DND-41 (cell line): ENCODE measurements at regions not wholly inside any gene's neighbourhood (a gene's known extent, or its start where the extent isn't known, plus 50 kb on each side); places are given as distances from the start of the nearest gene placed in this dataset.

Source experiments
- ATAC-seq: fragments of 200-7000 bp; cut with Tn5 transposase; 3 replicates; pipeline ENCODE4 v1.9.1; 2021; ENCODE audit warnings: low read depth; ENCODE audit not compliant: insufficient read depth
- DNase-seq: peaks from one replicate; pipeline ENCODE4 v3.0.0-alpha.2; 2020
- H2AFZ ChIP-seq: 2 replicates; pipeline ENCODE4 v1.6.0; 2012; ENCODE audit warnings: low read depth, low read length
- H3K27ac ChIP-seq: 2 replicates; pipeline ENCODE4 v1.5.1; 2012; ENCODE audit warnings: low read length, inconsistent platforms
- H3K27me3 ChIP-seq: fragments of 200-600 bp; sonication (generic); 2 replicates; pipeline ENCODE4 v1.6.0; 2012; ENCODE audit warnings: low read length, mild to moderate bottlenecking, inconsistent platforms; ENCODE audit not compliant: insufficient read depth, poor library complexity
- H3K36me3 ChIP-seq: 2 replicates; pipeline ENCODE4 v1.5.1; 2012; ENCODE audit warnings: low read length, inconsistent platforms; ENCODE audit not compliant: insufficient read depth
- H3K4me1 ChIP-seq: 2 replicates; pipeline ENCODE4 v1.5.1; 2012; ENCODE audit warnings: mild to moderate bottlenecking, low read length; ENCODE audit not compliant: insufficient read depth
- H3K4me2 ChIP-seq: 2 replicates; pipeline ENCODE4 v1.6.0; 2012; ENCODE audit warnings: mild to moderate bottlenecking, moderate library complexity, low read length, inconsistent platforms; ENCODE audit not compliant: insufficient read depth
- H3K4me3 ChIP-seq, 2 experiments: fragments of 200-600 bp in 1 of 2; shearing (Covaris generic) in 1 of 2; 2 replicates each; pipeline ENCODE4 v1.5.1; 2012 to 2016; ENCODE audit warnings: inconsistent platforms in 2 of 2, low read length in 2 of 2, mild to moderate bottlenecking in 2 of 2, low read depth in 1 of 2, moderate library complexity in 1 of 2
- H3K79me2 ChIP-seq: 2 replicates; pipeline ENCODE4 v1.6.0; 2012; ENCODE audit warnings: low read length, inconsistent platforms; ENCODE audit not compliant: insufficient read depth
- H3K9ac ChIP-seq: 2 replicates; pipeline ENCODE4 v1.6.0; 2012; ENCODE audit warnings: low read depth, mild to moderate bottlenecking, inconsistent platforms, low read length, moderate library complexity
- H3K9me3 ChIP-seq: 2 replicates; pipeline ENCODE4 v1.5.1; 2012; ENCODE audit warnings: low read length, moderate library complexity, mild to moderate bottlenecking, inconsistent platforms; ENCODE audit not compliant: insufficient read depth, severe bottlenecking
- H4K20me1 ChIP-seq: 2 replicates; pipeline ENCODE4 v1.6.0; 2012; ENCODE audit warnings: low read length; ENCODE audit not compliant: insufficient read depth
- CTCF ChIP-seq: IDR thresholded peaks from 2 replicates; pipeline ENCODE4 v1.5.1; 2012; ENCODE audit warnings: borderline replicate concordance, low read length, moderate library complexity, mild to moderate bottlenecking; ENCODE audit not compliant: poor library complexity, severe bottlenecking; ENCODE audit errors: extremely low read depth
- EZH2 ChIP-seq: IDR thresholded peaks from 3 replicates; pipeline ENCODE4 v1.6.1; 2012; ENCODE audit warnings: borderline replicate concordance, low read depth, mild to moderate bottlenecking, moderate library complexity, low read length, inconsistent platforms; ENCODE audit not compliant: severe bottlenecking

GRCh38 chr6:4587171-4587570, 189.0 kb upstream of the CDYL start:
- no peak for DNase-seq
- H3K27ac ChIP-seq = no peak overlapping the region
- ATAC-seq = no peak
- no peaks in the 10 kb centered on the region for H3K9me3 ChIP-seq
- no peaks in the 10 kb centered on the region for H3K36me3 ChIP-seq
- H3K4me1 ChIP-seq = no peaks in the 10 kb centered on the region
- H3K9ac ChIP-seq = no peak overlapping the region
- no peak for TF ChIP-seq EZH2
- no peak for TF ChIP-seq CTCF
- H3K4me2 ChIP-seq = no peak overlapping the region
- no peaks in the 10 kb centered on the region for H3K79me2 ChIP-seq
- H4K20me1 ChIP-seq = no peaks in the 10 kb centered on the region
- no peaks in the 10 kb centered on the region for H3K27me3 ChIP-seq
- H3K4me3 ChIP-seq = no peak overlapping the region
- no peak overlapping the region for H2AFZ ChIP-seq

GRCh38 chr6:4586469-4586859, 189.7 kb upstream of the CDYL start:
- Histone ChIP-seq H3K9ac (no peak overlapping the region), H3K27ac (no peak overlapping the region), H3K4me1 (no peaks in the 10 kb centered on the region), H3K79me2 (no peaks in the 10 kb centered on the region), H3K9me3 (no peaks in the 10 kb centered on the region), H3K4me3 (no peak overlapping the region), H3K36me3 (no peaks in the 10 kb centered on the region), H2AFZ (no peak overlapping the region), H3K4me2 (no peak overlapping the region), H4K20me1 (no peaks in the 10 kb centered on the region), H3K27me3 (no peaks in the 10 kb centered on the region)
- TF ChIP-seq EZH2 (no peak), CTCF (no peak)
- ATAC-seq (no peak), DNase-seq (no peak)

- Histone ChIP-seq H3K27me3 (no peaks in the 10 kb centered on the region), H4K20me1 (no peaks in the 10 kb centered on the region), H3K9me3 (no peaks in the 10 kb centered on the region), H3K27ac (no peak overlapping the region), H3K4me1 (no peaks in the 10 kb centered on the region), H3K79me2 (no peaks in the 10 kb centered on the region), H3K9ac (no peak overlapping the region), H2AFZ (no peak overlapping the region), H3K4me3 (no peak overlapping the region), H3K36me3 (no peaks in the 10 kb centered on the region), H3K4me2 (no peak overlapping the region)
- DNase-seq = no peak
- no peak for TF ChIP-seq EZH2
- TF ChIP-seq CTCF = no peak
- ATAC-seq = no peak
Observed at GRCh38 chr6:4585682-4586468, 190.3 kb upstream of the CDYL start.
